IMR-90 (cell line): ENCODE measurements at regions not wholly inside any gene's neighbourhood (a gene's known extent, or its start where the extent isn't known, plus 50 kb on each side); places are given as distances from the start of the nearest gene placed in this dataset.

Experiments used
- BHLHE40 ChIP-seq: fragments of 150-350 bp; IDR thresholded peaks from 2 replicates; pipeline ENCODE4 v1.6.1; 2016; ENCODE audit warnings: mild to moderate bottlenecking, low read depth, low read length
- CEBPB ChIP-seq: IDR thresholded peaks from 2 replicates; pipeline ENCODE4 v1.6.1; 2012; ENCODE audit warnings: low read depth, low read length, improper control_type of control experiment
- MAFK ChIP-seq: IDR thresholded peaks from 2 replicates; pipeline ENCODE4 v1.6.1; 2012; ENCODE audit warnings: low read depth, low read length, improper control_type of control experiment
- MAZ ChIP-seq: IDR thresholded peaks from 2 replicates; pipeline ENCODE4 v1.6.1; 2012; ENCODE audit warnings: low read depth, mild to moderate bottlenecking, low read length, improper control_type of control experiment, moderate library complexity, borderline replicate concordance
- POLR2A ChIP-seq: IDR thresholded peaks from 2 replicates; pipeline ENCODE4 v1.6.1; 2012; ENCODE audit warnings: mild to moderate bottlenecking, low read depth, low read length
- RAD21 ChIP-seq: IDR thresholded peaks from 2 replicates; pipeline ENCODE4 v1.6.1; 2012; ENCODE audit warnings: low read length, improper control_type of control experiment
- RCOR1 ChIP-seq: IDR thresholded peaks from 2 replicates; pipeline ENCODE4 v1.6.1; 2012; ENCODE audit warnings: mild to moderate bottlenecking, low read length, improper control_type of control experiment; ENCODE audit not compliant: insufficient replicate concordance
- RFX5 ChIP-seq: IDR thresholded peaks from 2 replicates; pipeline ENCODE4 v1.8.0; 2012; ENCODE audit warnings: low read depth, mild to moderate bottlenecking, low read length, moderate library complexity
- SMC3 ChIP-seq: fragments of 150-350 bp; IDR thresholded peaks from 2 replicates; pipeline ENCODE4 v1.6.1; 2016; ENCODE audit warnings: low read depth, mild to moderate bottlenecking, antibody characterized with exemption, low read length, moderate library complexity
- TF ChIP-seq, protein P1 (sequence below): conservative IDR thresholded peaks from 2 replicates; pipeline ENCODE4 v1.5.1; 2012; ENCODE audit warnings: mild to moderate bottlenecking, low read depth, low read length, improper control_type of control experiment
- TF ChIP-seq, protein P2 (sequence below): fragments of 150-350 bp; IDR thresholded peaks from 2 replicates; pipeline ENCODE4 v1.6.1; 2017; ENCODE audit warnings: mild to moderate bottlenecking, antibody characterized with exemption, low read length, low read depth

DNA sequence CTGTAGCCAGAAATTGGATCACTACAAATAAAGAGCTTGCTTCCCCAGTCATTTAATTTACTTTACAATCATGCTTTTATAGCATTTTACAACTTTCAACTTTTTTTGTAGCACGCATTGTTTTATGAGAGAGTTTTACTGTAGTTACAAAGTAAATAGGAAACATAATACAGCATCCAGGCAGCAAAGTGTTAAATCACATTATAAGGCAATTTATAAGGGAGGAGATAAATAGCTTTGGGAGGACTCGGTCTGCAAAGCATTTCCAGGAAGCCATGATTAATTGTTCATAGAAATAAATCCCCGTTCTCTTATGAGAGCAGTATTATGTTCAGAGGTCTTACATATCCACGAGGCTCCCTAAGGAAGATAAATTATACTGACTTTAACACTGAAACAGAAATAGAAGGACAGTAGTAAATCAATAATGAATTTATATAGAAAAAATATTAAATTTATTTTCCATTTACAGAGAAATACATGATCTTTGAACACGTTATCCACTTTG lies 792.6 kb upstream of the RAG2 start:
- TF ChIP-seq, protein P1, sequence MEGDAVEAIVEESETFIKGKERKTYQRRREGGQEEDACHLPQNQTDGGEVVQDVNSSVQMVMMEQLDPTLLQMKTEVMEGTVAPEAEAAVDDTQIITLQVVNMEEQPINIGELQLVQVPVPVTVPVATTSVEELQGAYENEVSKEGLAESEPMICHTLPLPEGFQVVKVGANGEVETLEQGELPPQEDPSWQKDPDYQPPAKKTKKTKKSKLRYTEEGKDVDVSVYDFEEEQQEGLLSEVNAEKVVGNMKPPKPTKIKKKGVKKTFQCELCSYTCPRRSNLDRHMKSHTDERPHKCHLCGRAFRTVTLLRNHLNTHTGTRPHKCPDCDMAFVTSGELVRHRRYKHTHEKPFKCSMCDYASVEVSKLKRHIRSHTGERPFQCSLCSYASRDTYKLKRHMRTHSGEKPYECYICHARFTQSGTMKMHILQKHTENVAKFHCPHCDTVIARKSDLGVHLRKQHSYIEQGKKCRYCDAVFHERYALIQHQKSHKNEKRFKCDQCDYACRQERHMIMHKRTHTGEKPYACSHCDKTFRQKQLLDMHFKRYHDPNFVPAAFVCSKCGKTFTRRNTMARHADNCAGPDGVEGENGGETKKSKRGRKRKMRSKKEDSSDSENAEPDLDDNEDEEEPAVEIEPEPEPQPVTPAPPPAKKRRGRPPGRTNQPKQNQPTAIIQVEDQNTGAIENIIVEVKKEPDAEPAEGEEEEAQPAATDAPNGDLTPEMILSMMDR: no peak
- TF ChIP-seq POLR2A (no peak), RCOR1 (no peak), RAD21 (no peak), RFX5 (no peak), MAZ (no peak), CEBPB (no peak), SMC3 (no peak), MAFK (no peak), BHLHE40 (no peak)
- TF ChIP-seq, protein P2, sequence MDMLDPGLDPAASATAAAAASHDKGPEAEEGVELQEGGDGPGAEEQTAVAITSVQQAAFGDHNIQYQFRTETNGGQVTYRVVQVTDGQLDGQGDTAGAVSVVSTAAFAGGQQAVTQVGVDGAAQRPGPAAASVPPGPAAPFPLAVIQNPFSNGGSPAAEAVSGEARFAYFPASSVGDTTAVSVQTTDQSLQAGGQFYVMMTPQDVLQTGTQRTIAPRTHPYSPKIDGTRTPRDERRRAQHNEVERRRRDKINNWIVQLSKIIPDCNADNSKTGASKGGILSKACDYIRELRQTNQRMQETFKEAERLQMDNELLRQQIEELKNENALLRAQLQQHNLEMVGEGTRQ: no peak
